ENCODE measurements at regions not wholly inside any gene's neighbourhood (a gene's known extent, or its start where the extent isn't known, plus 50 kb on each side); places are given as distances from the start of the nearest gene placed in this dataset.
"Not testable (repeated sequence)": the region's sequence is repeated elsewhere in the genome, so short reads cannot be mapped to it uniquely, and the experiment has no call there.

GRCh38 chrX:13186643-13187042, 133.2 kb downstream of the ATXN3L start:
- DNase-seq (ENCODE audit: low read depth in 2 of 2), result not testable (repeated sequence)

GRCh38 chrX:13180807-13181206, 136.4 kb upstream of the FAM9C start:
- no peak for DNase-seq (ENCODE audit: low read depth in 2 of 2)

GRCh38 chrX:13179586-13179985, 135.2 kb upstream of the FAM9C start:
- no peak for DNase-seq (ENCODE audit: low read depth in 2 of 2)

- no peak for DNase-seq (ENCODE audit: low read depth in 2 of 2)
Observed at GRCh38 chrX:13179100-13179499, 134.7 kb upstream of the FAM9C start.

- no peak for DNase-seq (ENCODE audit: low read depth in 2 of 2)
Observed at GRCh38 chrX:13177921-13178566, 133.6 kb upstream of the FAM9C start.

- DNase-seq (ENCODE audit: low read depth in 2 of 2), result no peak
Observed at GRCh38 chrX:13175056-13175455, 130.6 kb upstream of the FAM9C start.

- no peak for DNase-seq (ENCODE audit: low read depth in 2 of 2)
Observed at GRCh38 chrX:13170966-13171558, 126.6 kb upstream of the FAM9C start.

- DNase-seq (ENCODE audit: low read depth in 2 of 2), result no peak
Observed at GRCh38 chrX:13169684-13170083, 125.3 kb upstream of the FAM9C start.

- no peak for DNase-seq (ENCODE audit: low read depth in 2 of 2)
Observed at GRCh38 chrX:13168269-13168668, 123.8 kb upstream of the FAM9C start.

- DNase-seq (ENCODE audit: low read depth in 2 of 2), result no peak
Observed at GRCh38 chrX:13167481-13168231, 123.2 kb upstream of the FAM9C start.

- DNase-seq (ENCODE audit: low read depth in 2 of 2), result no peak
Observed at GRCh38 chrX:13165266-13166189, 121.1 kb upstream of the FAM9C start.

- DNase-seq (ENCODE audit: low read depth in 2 of 2), result no peak
Observed at GRCh38 chrX:13164611-13165010, 120.2 kb upstream of the FAM9C start.

GRCh38 chrX:13162772-13163410, 118.5 kb upstream of the FAM9C start:
- DNase-seq (ENCODE audit: low read depth in 2 of 2), result no peak

GRCh38 chrX:13159886-13160285, 115.5 kb upstream of the FAM9C start:
- no peak for DNase-seq (ENCODE audit: low read depth in 2 of 2)

GRCh38 chrX:13158911-13159310, 114.5 kb upstream of the FAM9C start:
- DNase-seq (ENCODE audit: low read depth in 2 of 2), result no peak

- DNase-seq (ENCODE audit: low read depth in 2 of 2), result not testable (repeated sequence)
Observed at GRCh38 chrX:13155550-13155949, 111.1 kb upstream of the FAM9C start.

- no peak for DNase-seq (ENCODE audit: low read depth in 2 of 2)
Observed at GRCh38 chrX:13153796-13154195, 109.4 kb upstream of the FAM9C start.

- no peak for DNase-seq (ENCODE audit: low read depth in 2 of 2)
Observed at GRCh38 chrX:13152518-13153185, 108.2 kb upstream of the FAM9C start.

GRCh38 chrX:13151828-13152517, 107.6 kb upstream of the FAM9C start:
- DNase-seq (ENCODE audit: low read depth in 2 of 2), result peak in 1 of 2 donors; percentile 12

GRCh38 chrX:13149702-13150350, 105.4 kb upstream of the FAM9C start:
- DNase-seq (ENCODE audit: low read depth in 2 of 2), result no peak
